Panc1 (cell line): ENCODE measurements at regions not wholly inside any gene's neighbourhood (a gene's known extent, or its start where the extent isn't known, plus 50 kb on each side); places are given as distances from the start of the nearest gene placed in this dataset.

Experiments
- ATAC-seq: fragments of 200-7000 bp; cut with Tn5 transposase; 2 replicates; pipeline ENCODE4 v1.9.1; 2020; ENCODE audit warnings: mild to moderate bottlenecking, moderate library complexity
- BruUV-seq: library from RNA; stranded (reverse); fragments of 400-500 nt; replicated peaks from 2 replicates; lab custom pipeline; 2021; lab: Mats Ljungman, UMichigan
- CTCF ChIA-PET: fragments of 300-600 bp; sonication (Branson Sonifier 250); formaldehyde crosslinking; loops from one replicate; lab custom pipeline; 2022; ENCODE audit warnings: antibody characterized with exemption; lab: Charles Lee
- POLR2A ChIA-PET: fragments of 300-600 bp; sonication (Branson Sonifier 250); formaldehyde crosslinking; loops from one replicate; lab custom pipeline; 2022; ENCODE audit warnings: antibody characterized with exemption; lab: Charles Lee
- DNase-seq: peaks from one replicate; pipeline ENCODE4 v3.0.0-alpha.2; 2010; ENCODE audit warnings: low read depth, low spot score
- H3K27ac ChIP-seq: 2 replicates; pipeline ENCODE4 v1.5.1; 2011; ENCODE audit warnings: mild to moderate bottlenecking, low read length, inconsistent platforms
- H3K27me3 ChIP-seq: fragments of 200-500 bp; sonication (Bioruptor generic); 2 replicates; pipeline ENCODE4 v1.6.0; 2014; ENCODE audit warnings: low read length, inconsistent platforms; ENCODE audit not compliant: control insufficient read depth, insufficient read depth
- H3K36me3 ChIP-seq: fragments of 200-500 bp; sonication (Bioruptor generic); 2 replicates; pipeline ENCODE4 v1.5.1; 2014; ENCODE audit warnings: inconsistent platforms, mild to moderate bottlenecking, low read length, moderate library complexity; ENCODE audit not compliant: control insufficient read depth, insufficient read depth
- H3K4me1 ChIP-seq: 2 replicates; pipeline ENCODE4 v1.5.1; 2011; ENCODE audit warnings: inconsistent platforms, mild to moderate bottlenecking, low read length, moderate library complexity; ENCODE audit not compliant: control insufficient read depth, insufficient read depth
- H3K4me3 ChIP-seq, 2 experiments: 2 replicates each; pipeline ENCODE4 v1.5.1; 2011 to 2012; ENCODE audit warnings: low read depth in 2 of 2, low read length in 2 of 2, mild to moderate bottlenecking in 2 of 2, inconsistent platforms in 1 of 2, moderate library complexity in 1 of 2
- H3K9me3 ChIP-seq: fragments of 200-500 bp; sonication (Bioruptor generic); 2 replicates; pipeline ENCODE4 v1.5.1; 2014; ENCODE audit warnings: low read depth, mild to moderate bottlenecking, inconsistent platforms, low read length, moderate library complexity; ENCODE audit not compliant: control insufficient read depth, insufficient read depth
- POLR2AphosphoS5 ChIP-seq: IDR thresholded peaks from 2 replicates; pipeline ENCODE4 v1.6.1; 2012; ENCODE audit warnings: mild to moderate bottlenecking, low read depth, low read length, moderate library complexity
- SIN3A ChIP-seq: IDR thresholded peaks from 2 replicates; pipeline ENCODE4 v1.6.1; 2012; ENCODE audit warnings: low read depth, mild to moderate bottlenecking, low read length, moderate library complexity, borderline replicate concordance; ENCODE audit not compliant: insufficient read depth
- TCF7L2 ChIP-seq: IDR thresholded peaks from 2 replicates; pipeline ENCODE4 v1.6.1; 2011; ENCODE audit warnings: mild to moderate bottlenecking, low read depth, low read length, inconsistent platforms
- in situ Hi-C: cut with HindIII; loops from 2 replicates; pipeline ENCODE4 v1.10.0; 2016; ENCODE audit warnings: low sequenced_read_pairs, low pct_unique_long_range_greater_than_20kb
- intact Hi-C: fragments of 100-400 bp; cut with micrococcal nuclease; formaldehyde crosslinking; loops from one replicate; pipeline ENCODE4 v1.10.0; 2022; ENCODE audit not compliant: unreplicated experiment
- TF ChIP-seq, protein P1 (sequence below), 2 experiments: IDR thresholded peaks; 2 replicates each; pipeline ENCODE4 v1.6.1; 2011 to 2012; ENCODE audit warnings: low read depth in 2 of 2, control low read depth in 1 of 2, low read length in 1 of 2, mild to moderate bottlenecking in 1 of 2, moderate library complexity in 1 of 2; ENCODE audit not compliant: insufficient read depth in 1 of 2
- TF ChIP-seq, protein P2 (sequence below): fragments of 450-650 bp; IDR thresholded peaks from 2 replicates; pipeline ENCODE4 v1.5.1; 2017; ENCODE audit warnings: mild to moderate bottlenecking

DNA sequence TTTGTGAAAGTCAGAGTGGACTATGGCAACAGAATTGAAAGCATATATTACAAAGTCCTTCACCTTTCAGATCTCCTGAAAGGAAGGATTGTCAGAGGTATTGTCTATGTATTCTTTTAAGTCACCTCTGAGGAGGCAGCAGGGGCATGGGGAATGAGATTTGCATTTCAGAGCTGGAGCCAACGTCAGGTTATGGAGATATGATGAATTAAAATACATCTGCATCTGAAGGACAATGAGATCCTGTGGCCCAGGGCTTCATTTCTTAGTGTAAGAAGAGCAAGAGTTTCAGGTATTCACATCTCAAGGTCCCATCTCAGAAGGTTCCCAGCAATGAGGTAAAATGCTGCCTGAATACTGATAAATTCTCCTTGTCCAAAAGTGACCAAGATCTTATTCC, 695.8 kb downstream of the TUSC7 start:
- DNase-seq (no peak), ATAC-seq (no peak)
- in situ Hi-C loops: no loop called here
- intact Hi-C loops: no loop called here
- Histone ChIP-seq H3K9me3 (no peaks in the 10 kb centered on the region), H3K4me1 (no peaks in the 10 kb centered on the region), H3K27me3 (no peaks in the 10 kb centered on the region), H3K36me3 (no peaks in the 10 kb centered on the region), H3K4me3 (no peak overlapping the region), H3K27ac (no peak overlapping the region)
- BruUV-seq: no TSS peak
- POLR2A ChIA-PET: no interaction called here
- no peak for TF ChIP-seq POLR2AphosphoS5
- TF ChIP-seq, protein P1, sequence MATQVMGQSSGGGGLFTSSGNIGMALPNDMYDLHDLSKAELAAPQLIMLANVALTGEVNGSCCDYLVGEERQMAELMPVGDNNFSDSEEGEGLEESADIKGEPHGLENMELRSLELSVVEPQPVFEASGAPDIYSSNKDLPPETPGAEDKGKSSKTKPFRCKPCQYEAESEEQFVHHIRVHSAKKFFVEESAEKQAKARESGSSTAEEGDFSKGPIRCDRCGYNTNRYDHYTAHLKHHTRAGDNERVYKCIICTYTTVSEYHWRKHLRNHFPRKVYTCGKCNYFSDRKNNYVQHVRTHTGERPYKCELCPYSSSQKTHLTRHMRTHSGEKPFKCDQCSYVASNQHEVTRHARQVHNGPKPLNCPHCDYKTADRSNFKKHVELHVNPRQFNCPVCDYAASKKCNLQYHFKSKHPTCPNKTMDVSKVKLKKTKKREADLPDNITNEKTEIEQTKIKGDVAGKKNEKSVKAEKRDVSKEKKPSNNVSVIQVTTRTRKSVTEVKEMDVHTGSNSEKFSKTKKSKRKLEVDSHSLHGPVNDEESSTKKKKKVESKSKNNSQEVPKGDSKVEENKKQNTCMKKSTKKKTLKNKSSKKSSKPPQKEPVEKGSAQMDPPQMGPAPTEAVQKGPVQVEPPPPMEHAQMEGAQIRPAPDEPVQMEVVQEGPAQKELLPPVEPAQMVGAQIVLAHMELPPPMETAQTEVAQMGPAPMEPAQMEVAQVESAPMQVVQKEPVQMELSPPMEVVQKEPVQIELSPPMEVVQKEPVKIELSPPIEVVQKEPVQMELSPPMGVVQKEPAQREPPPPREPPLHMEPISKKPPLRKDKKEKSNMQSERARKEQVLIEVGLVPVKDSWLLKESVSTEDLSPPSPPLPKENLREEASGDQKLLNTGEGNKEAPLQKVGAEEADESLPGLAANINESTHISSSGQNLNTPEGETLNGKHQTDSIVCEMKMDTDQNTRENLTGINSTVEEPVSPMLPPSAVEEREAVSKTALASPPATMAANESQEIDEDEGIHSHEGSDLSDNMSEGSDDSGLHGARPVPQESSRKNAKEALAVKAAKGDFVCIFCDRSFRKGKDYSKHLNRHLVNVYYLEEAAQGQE (IDR thresholded peaks at IDR 0.05; ENCODE audit: insufficient read depth in 1 of 2, low read depth in 2 of 2, low read length in 1 of 2): no peak
- TF ChIP-seq SIN3A: no peak
- TF ChIP-seq, protein P2, sequence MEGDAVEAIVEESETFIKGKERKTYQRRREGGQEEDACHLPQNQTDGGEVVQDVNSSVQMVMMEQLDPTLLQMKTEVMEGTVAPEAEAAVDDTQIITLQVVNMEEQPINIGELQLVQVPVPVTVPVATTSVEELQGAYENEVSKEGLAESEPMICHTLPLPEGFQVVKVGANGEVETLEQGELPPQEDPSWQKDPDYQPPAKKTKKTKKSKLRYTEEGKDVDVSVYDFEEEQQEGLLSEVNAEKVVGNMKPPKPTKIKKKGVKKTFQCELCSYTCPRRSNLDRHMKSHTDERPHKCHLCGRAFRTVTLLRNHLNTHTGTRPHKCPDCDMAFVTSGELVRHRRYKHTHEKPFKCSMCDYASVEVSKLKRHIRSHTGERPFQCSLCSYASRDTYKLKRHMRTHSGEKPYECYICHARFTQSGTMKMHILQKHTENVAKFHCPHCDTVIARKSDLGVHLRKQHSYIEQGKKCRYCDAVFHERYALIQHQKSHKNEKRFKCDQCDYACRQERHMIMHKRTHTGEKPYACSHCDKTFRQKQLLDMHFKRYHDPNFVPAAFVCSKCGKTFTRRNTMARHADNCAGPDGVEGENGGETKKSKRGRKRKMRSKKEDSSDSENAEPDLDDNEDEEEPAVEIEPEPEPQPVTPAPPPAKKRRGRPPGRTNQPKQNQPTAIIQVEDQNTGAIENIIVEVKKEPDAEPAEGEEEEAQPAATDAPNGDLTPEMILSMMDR: no peak
- TF ChIP-seq TCF7L2: no peak
- CTCF ChIA-PET: no interaction called here

DNA sequence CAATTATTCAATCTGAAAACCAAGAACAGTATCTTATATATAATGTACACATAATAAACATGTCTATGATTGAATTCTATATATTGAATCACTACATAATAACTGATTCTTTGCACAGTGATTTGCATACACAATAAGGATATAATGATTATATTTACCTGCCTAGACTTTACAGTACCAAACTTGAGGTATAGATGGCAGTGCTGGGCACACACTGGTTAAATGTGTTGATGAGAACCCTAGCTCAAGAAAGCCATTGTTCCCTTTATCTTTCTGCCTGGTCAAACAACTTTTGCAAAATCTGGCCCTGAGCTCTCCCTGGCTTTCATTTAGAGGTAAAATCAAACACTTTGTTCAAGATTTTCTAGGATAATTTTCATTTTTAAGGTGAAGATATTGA, 697.7 kb downstream of the TUSC7 start:
- no peak for ATAC-seq
- no TSS peak for BruUV-seq
- intact Hi-C loops: no loop called here
- Histone ChIP-seq H3K9me3 (no peaks in the 10 kb centered on the region), H3K36me3 (no peaks in the 10 kb centered on the region), H3K4me3 (no peak overlapping the region), H3K4me1 (no peaks in the 10 kb centered on the region), H3K27me3 (no peaks in the 10 kb centered on the region), H3K27ac (no peak overlapping the region)
- TF ChIP-seq, protein P1 (IDR thresholded peaks at IDR 0.05; ENCODE audit: insufficient read depth in 1 of 2, low read depth in 2 of 2, low read length in 1 of 2): no peak
- TF ChIP-seq, protein P2: peak; percentile 49; the same call in 1 of the 2 replicates
- TF ChIP-seq POLR2AphosphoS5: no peak
- no peak for DNase-seq
- ChIA-PET POLR2A (no interaction called here), CTCF (no interaction called here)
- in situ Hi-C loops: no loop called here
